ENCODE measurements at regions not wholly inside any gene's neighbourhood (a gene's known extent, or its start where the extent isn't known, plus 50 kb on each side); places are given as distances from the start of the nearest gene placed in this dataset.

- DNase-seq: peak; percentile 15
Measured at GRCh38 chr5:2196989-2197619, 314.4 kb upstream of the IRX4 start.

GRCh38 chr5:2196416-2196815 lies 313.7 kb upstream of the IRX4 start:
- DNase-seq: no peak

DNA sequence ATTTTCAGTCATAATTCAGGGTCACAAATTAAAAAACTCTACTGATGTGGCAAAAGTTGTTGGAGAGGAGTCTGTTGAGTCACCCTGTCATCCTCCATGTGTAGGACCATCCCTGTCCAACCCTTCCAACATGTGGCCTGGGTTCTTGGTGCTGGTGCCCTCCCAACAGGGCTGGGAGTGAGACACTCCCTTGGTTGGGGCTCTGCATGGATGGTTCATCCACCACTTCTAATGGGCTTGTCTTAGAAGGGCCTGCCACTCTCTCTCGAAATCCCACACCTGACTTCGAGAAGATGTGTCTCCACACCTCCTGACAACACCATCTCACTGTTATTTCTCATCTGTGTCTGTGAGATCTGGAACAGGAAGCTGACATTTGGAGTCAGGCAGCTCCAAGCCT lies 312.2 kb upstream of the IRX4 start:
- DNase-seq: no peak

- DNase-seq: no peak
Measured at GRCh38 chr5:2194236-2194555, 311.5 kb upstream of the IRX4 start.

DNA sequence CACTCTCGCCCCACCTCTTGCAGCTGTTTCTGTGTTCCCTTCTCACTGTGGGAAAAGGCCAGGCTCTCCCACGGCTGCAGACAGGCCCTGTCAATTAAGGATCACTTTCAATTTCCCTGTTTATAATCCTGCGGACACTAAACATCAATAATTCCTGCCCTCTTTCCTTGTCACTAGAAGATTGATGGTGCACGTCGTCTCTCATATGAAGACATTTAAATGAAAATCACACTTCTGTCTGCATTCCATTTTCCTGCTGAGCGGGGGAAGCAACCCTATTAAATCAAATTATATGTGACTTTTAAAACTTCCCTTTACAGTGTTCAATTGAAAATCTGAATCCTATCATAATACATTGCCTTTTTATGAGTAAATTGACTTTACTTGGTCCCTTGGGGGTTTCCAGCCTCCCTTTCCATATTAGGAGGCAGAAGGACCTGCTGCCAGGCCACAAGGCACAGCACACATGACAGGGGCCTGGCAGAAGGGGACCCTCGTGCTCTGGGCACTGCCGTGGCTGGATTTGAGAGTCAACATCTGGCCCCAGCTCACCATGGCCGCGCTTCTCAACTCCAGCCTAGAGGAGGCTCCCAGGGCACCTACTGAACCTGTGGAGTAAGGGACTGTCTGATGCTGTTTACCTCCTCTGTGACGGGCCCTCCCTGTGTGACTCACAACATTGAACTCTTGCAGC lies 311.0 kb upstream of the IRX4 start:
- no peak for DNase-seq

GRCh38 chr5:2193142-2193541 lies 310.4 kb upstream of the IRX4 start:
- no peak for DNase-seq

DNA sequence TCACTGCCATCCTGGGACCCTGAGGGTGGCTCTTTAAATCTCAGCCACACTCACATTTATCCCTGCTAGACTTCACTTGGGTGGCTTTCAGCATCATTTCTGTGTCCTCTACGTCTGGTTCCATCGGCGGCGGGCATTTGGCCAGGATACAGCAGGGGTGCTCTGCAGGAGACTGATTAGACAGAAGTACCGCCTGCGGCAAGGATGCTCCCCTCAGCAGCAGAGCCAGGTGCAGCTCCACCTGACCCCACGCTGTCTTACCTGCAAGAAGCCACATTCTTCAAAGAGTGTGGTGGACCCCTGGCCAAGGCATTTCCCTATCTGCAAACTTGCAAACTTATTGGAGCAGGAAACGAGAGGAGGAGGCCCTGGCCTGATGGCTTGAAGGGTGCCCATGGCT lies 309.8 kb upstream of the IRX4 start:
- DNase-seq: no peak

DNA sequence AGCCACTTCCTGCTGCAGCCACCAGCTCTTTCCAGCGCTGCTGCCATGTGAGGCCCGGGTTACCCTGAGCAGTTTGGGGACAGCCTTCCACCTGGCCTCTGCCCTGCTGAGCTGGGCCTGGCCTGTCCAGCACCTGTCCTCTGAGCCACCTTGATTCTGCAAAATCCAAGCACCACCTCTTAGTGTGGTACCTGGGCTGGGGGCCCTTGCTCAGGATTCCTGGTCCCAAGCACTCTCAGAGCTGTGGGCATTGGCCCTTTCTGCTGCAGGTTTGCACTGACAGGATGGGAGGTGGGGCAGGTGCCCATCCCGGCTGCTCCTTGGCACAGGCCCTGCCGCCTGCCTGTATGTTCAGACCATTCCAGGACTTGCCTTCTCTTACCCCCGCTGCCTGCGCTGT lies 309.2 kb upstream of the IRX4 start:
- DNase-seq: no peak

GRCh38 chr5:2190549-2190948 lies 307.8 kb upstream of the IRX4 start:
- DNase-seq: no peak

DNA sequence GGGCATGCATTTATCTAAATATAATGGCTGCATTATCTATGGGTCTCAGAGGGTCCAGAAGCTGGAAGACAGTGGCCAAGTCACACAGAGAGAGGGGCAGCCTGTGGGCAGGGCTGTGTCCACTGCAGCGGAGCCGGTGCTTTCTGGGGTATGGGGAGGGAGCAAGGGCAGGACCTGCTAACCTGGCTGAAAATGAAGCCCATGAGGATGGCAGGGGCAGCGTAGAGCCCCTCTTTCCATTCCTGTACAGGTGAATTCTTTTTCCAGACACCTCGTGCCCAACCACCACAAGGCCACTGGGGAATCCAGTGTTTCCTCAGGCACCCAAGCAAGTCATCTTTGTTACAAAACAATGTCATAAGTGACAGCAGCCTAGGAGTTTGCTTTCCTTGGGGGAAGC lies 305.9 kb upstream of the IRX4 start:
- no peak for DNase-seq

DNA sequence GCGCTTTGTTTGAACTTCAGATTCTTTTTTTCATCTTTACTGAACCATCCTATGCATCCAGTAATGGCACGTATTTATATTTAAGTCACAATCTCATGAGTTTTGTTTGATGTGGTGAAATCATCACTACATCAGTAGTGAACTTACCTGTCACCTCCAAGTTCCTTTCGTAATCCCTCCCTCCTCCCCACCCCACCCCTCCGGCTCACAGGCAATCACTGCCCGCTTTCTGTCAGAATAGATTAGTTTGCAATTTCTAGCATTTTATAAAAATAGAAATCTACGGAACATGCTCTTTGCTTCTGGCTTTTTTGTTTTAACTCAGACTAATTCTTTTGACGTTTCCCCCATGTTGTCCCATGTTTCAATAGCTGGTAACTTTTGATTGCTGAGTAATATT lies 305.4 kb upstream of the IRX4 start:
- no peak for DNase-seq

DNA sequence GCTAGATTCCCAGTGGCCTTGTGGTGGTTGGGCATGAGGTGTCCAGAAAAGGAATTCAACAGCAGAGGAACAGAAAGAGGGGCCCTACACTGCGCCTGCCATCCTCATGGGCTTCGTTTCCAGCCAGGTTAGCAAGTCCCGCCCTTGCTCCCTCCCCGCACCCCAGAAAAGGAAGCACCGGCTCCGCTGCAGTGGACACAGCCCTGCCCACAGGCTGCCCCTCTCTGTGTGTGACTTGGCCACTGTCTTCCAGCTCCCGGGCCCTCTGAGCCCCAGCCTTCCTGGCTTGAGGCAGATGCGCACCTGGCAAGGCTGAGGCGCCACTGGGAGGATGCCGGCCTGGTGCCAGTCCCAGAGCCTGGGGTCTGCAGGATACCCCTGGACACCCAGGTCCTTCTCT lies 305.0 kb upstream of the IRX4 start:
- no peak for DNase-seq

DNA sequence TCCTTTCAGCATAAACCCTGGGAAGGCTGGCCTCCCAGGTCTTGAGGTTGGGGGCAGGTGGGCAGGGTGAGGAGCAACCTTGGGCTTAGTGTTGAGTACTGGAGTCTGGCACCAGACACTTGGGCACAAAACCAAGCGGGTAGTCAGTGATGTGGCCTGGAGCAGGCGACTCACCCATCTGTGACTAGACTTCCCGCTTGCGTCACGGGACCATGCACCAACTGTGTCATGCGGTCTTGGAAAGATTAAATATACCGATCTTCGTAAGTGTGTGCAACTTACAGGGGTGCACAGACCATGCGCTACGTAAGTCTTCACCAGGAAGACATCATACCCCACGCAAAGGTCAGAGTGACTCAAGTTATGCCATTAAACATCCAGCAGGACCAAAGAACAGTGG lies 304.4 kb upstream of the IRX4 start:
- DNase-seq: no peak

GRCh38 chr5:2186472-2187015 lies 303.8 kb upstream of the IRX4 start:
- DNase-seq: no peak

GRCh38 chr5:2185646-2186471 lies 303.1 kb upstream of the IRX4 start:
- DNase-seq: no peak

GRCh38 chr5:2184563-2185540 lies 302.1 kb upstream of the IRX4 start:
- DNase-seq: no peak

- DNase-seq: no peak
Measured at GRCh38 chr5:2184026-2184366, 301.3 kb upstream of the IRX4 start.

GRCh38 chr5:2183154-2184025 lies 300.7 kb upstream of the IRX4 start:
- no peak for DNase-seq

DNA sequence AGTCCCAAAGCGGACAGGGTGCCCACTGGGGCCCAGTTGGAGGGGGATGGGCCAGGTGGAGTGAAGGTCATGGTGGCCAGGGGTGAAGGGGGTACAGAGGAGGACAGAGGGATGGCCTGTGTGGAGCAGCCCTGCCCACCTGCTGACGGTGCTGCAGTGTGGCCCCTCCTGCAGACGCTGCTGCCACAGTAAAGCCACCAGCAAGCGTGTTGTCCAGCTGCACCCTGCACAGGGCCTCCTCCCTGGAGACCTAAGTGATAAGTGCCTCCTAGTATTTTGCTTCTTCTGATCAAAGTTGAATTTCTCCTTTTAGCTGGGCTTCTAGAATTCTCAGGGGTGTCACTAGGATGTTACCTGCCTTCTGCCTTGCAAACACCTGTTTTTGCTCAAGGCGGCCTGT lies 299.3 kb upstream of the IRX4 start:
- DNase-seq: no peak

DNA sequence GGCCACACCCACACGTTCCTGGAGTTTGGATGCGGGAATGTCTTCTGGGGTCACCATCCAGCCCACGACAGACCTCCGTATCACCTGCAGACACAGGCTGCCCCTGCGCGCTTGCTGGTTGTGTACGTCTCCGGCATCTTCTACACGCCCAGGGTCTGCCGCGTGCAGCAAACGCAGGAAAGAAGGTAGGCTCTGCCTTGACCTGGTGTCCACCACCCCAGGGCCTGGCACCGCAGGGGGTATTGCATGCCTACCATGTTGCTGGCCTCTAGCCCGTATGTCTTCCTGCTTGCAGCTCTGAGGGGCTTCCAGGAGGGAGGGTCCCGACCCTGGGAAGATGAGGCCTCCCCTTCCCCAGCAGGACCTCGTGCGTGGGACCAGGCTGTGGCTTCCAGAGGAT lies 298.8 kb upstream of the IRX4 start:
- DNase-seq: no peak

GRCh38 chr5:2181149-2181548 lies 298.4 kb upstream of the IRX4 start:
- no peak for DNase-seq

DNA sequence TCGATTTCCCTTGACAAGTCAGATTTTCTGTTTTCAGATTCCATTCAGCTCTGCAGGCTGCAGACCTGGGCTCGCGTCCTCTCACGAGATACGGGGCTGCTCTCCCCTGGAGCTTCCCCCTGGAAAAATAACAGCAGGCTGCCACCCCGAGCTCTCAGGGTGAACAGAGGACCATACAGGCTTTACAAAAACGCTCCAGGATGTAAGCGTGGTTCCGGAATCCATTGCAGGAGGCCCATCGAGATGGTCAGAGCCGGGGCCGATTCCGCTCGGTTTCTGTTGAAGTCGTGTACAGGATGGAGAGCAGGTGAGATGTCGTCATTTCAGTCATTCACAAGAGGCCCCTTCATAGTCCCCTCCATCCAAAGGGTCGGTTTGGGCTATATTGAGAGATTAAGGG lies 297.7 kb upstream of the IRX4 start:
- no peak for DNase-seq
